Activated T-cell treated with anti-CD3 and anti-CD28 coated beads for 1 hour (primary cell): ENCODE measurements at regions not wholly inside any gene's neighbourhood (a gene's known extent, or its start where the extent isn't known, plus 50 kb on each side); places are given as distances from the start of the nearest gene placed in this dataset.

Experiments
- DNase-seq: peaks from one replicate; pipeline ENCODE4 v3.0.0-alpha.2; 2020; ENCODE audit warnings: low read depth

- no peak for DNase-seq
Measured at GRCh38 chr9:693201-694091, 148.1 kb upstream of the DMRT1 start.

- DNase-seq, result no peak
Measured at GRCh38 chr9:694092-694402, 147.4 kb upstream of the DMRT1 start.

GRCh38 chr9:694403-695154, 146.9 kb upstream of the DMRT1 start:
- DNase-seq, result no peak

- no peak for DNase-seq
Measured at GRCh38 chr9:695252-695651, 146.2 kb upstream of the DMRT1 start.

- DNase-seq, result no peak
Measured at GRCh38 chr9:696332-697323, 144.9 kb upstream of the DMRT1 start.

GRCh38 chr9:698276-698675, 143.2 kb upstream of the DMRT1 start:
- no peak for DNase-seq

- DNase-seq, result no peak
Measured at GRCh38 chr9:698954-699353, 142.5 kb upstream of the DMRT1 start.

GRCh38 chr9:699396-699795, 142.1 kb upstream of the DMRT1 start:
- no peak for DNase-seq

GRCh38 chr9:700365-701282, 140.9 kb upstream of the DMRT1 start:
- DNase-seq, result no peak

GRCh38 chr9:703392-703791, 138.1 kb upstream of the DMRT1 start:
- DNase-seq, result no peak

- no peak for DNase-seq
Measured at GRCh38 chr9:706073-706472, 135.4 kb upstream of the DMRT1 start.

- peak; percentile 2 for DNase-seq
Measured at GRCh38 chr9:706606-707459, 134.7 kb upstream of the DMRT1 start.

- no peak for DNase-seq
Measured at GRCh38 chr9:708182-708550, 133.3 kb upstream of the DMRT1 start.

GRCh38 chr9:708551-709432, 132.7 kb upstream of the DMRT1 start:
- DNase-seq, result no peak

GRCh38 chr9:710951-711745, 130.3 kb upstream of the DMRT1 start:
- DNase-seq, result no peak

- DNase-seq, result no peak
Measured at GRCh38 chr9:711761-712553, 129.5 kb upstream of the DMRT1 start.

GRCh38 chr9:712643-713042, 128.9 kb upstream of the DMRT1 start:
- DNase-seq, result no peak

- DNase-seq, result no peak
Measured at GRCh38 chr9:713091-713490, 128.4 kb upstream of the DMRT1 start.
